Endothelial cell of umbilical vein (primary cell): ENCODE measurements at regions not wholly inside any gene's neighbourhood (a gene's known extent, or its start where the extent isn't known, plus 50 kb on each side); places are given as distances from the start of the nearest gene placed in this dataset.

ENCODE experiments used
- BruUV-seq: library from RNA; stranded (reverse); fragments of 400-500 nt; replicated peaks from 2 replicates; lab custom pipeline; 2021; lab: Mats Ljungman, UMichigan
- CTCF ChIA-PET: fragments of 300-600, 350-600 bp; sonication (Branson Sonifier 250); formaldehyde crosslinking; loops from one replicate; lab custom pipeline; 2021; ENCODE audit warnings: antibody characterized with exemption, inconsistent platforms; lab: Charles Lee
- POLR2A ChIA-PET: fragments of 300-600, 350-600 bp; sonication (Branson Sonifier 250); formaldehyde crosslinking; loops from one replicate; lab custom pipeline; 2021; ENCODE audit warnings: antibody characterized with exemption, inconsistent platforms; lab: Charles Lee
- DNase-seq: peaks from one replicate; pipeline ENCODE4 v3.0.0-alpha.2; 2011; ENCODE audit warnings: low read depth, low spot score
- FAIRE-seq: peaks from 2 replicates; lab custom pipeline; 2011; peaks lifted over from hg19 to GRCh38; lab: Jason Lieb, UNC
- H2AFZ ChIP-seq: 2 replicates; pipeline ENCODE4 v1.6.0; 2012; ENCODE audit warnings: low read depth, low read length, control low read depth, inconsistent platforms
- H3K27ac ChIP-seq: 2 replicates; pipeline ENCODE4 v1.5.1; 2011; ENCODE audit warnings: low read depth, mild to moderate bottlenecking, control low read depth, low read length, moderate library complexity; ENCODE audit not compliant: insufficient read depth
- H3K27me3 ChIP-seq, 2 experiments: 2 replicates each; pipeline versions ENCODE4 v1.6.0 to v1.6.1; 2011; ENCODE audit warnings: low read length in 2 of 2, mixed read lengths in 1 of 2; ENCODE audit not compliant: control insufficient read depth in 2 of 2, insufficient read depth in 2 of 2
- H3K36me3 ChIP-seq, 2 experiments: 2 replicates in 1 of 2; 3 replicates in 1 of 2; pipeline ENCODE4 v1.5.1; 2011; ENCODE audit warnings: low read length in 2 of 2, mild to moderate bottlenecking in 1 of 2, moderate library complexity in 1 of 2; ENCODE audit not compliant: control insufficient read depth in 2 of 2, insufficient read depth in 2 of 2; ENCODE audit errors: extremely low read depth in 1 of 2
- H3K4me1 ChIP-seq: 3 replicates; pipeline ENCODE4 v1.5.1; 2011; ENCODE audit warnings: mild to moderate bottlenecking, low read length; ENCODE audit not compliant: control insufficient read depth, insufficient read depth; ENCODE audit errors: extremely low read depth
- H3K4me2 ChIP-seq: 2 replicates; pipeline ENCODE4 v1.6.1; 2011; ENCODE audit warnings: low read length, control low read depth, mixed read lengths; ENCODE audit not compliant: insufficient read depth
- H3K4me3 ChIP-seq, 3 experiments: fragments of 200-600 bp in 1 of 3; sonication (generic), shearing (Covaris generic) in 1 of 3; replicated peaks in 1 of 3; 2 replicates each; pipeline ENCODE4 v1.5.1; 2011 to 2016; ENCODE audit warnings: control low read depth in 3 of 3, low read length in 3 of 3, mild to moderate bottlenecking in 2 of 3, inconsistent platforms in 1 of 3, low read depth in 1 of 3, moderate library complexity in 1 of 3; ENCODE audit not compliant: insufficient read depth in 1 of 3
- H3K79me2 ChIP-seq: 2 replicates; pipeline ENCODE4 v1.6.0; 2012; ENCODE audit warnings: low read length, inconsistent platforms; ENCODE audit not compliant: control insufficient read depth, insufficient read depth
- H3K9ac ChIP-seq: replicated peaks from 2 replicates; pipeline ENCODE3; 2011; ENCODE audit warnings: low read length, control low read depth; ENCODE audit not compliant: insufficient read depth; ENCODE audit errors: extremely low read depth
- H3K9me1 ChIP-seq: replicated peaks from 3 replicates; pipeline ENCODE4 v1.6.0; 2011; ENCODE audit warnings: mild to moderate bottlenecking, low read length; ENCODE audit not compliant: control insufficient read depth, insufficient read depth; ENCODE audit errors: extremely low read depth
- H3K9me3 ChIP-seq: replicated peaks from 2 replicates; pipeline ENCODE4 v1.5.1; 2012; ENCODE audit warnings: low read length, inconsistent platforms; ENCODE audit not compliant: control insufficient read depth, insufficient read depth
- H4K20me1 ChIP-seq: replicated peaks from 2 replicates; pipeline ENCODE3; 2011; ENCODE audit warnings: mild to moderate bottlenecking, low read length; ENCODE audit not compliant: control insufficient read depth, insufficient read depth; ENCODE audit errors: extremely low read depth
- CTCF ChIP-seq, 2 donors: IDR thresholded peaks; 1 replicate in 1 of 2; 2 replicates in 1 of 2; pipeline ENCODE4 v1.5.1; 2011; ENCODE audit warnings: low read length in 2 of 2, mild to moderate bottlenecking in 2 of 2, moderate library complexity in 2 of 2, control low read depth in 1 of 2, inconsistent platforms in 1 of 2, low read depth in 1 of 2; ENCODE audit not compliant: insufficient read depth in 1 of 2; ENCODE audit errors: extremely low read depth in 1 of 2
- EZH2 ChIP-seq: IDR thresholded peaks from 2 replicates; pipeline ENCODE4 v1.6.1; 2012; ENCODE audit warnings: borderline replicate concordance, low read depth, mild to moderate bottlenecking, moderate library complexity, low read length, inconsistent platforms; ENCODE audit not compliant: severe bottlenecking
- FOS ChIP-seq: IDR thresholded peaks from 2 replicates; pipeline ENCODE4 v1.6.1; 2011; ENCODE audit warnings: mild to moderate bottlenecking, low read length, moderate library complexity, borderline replicate concordance; ENCODE audit not compliant: insufficient read depth
- GATA2 ChIP-seq: IDR thresholded peaks from 2 replicates; pipeline ENCODE4 v1.7.0; 2011; ENCODE audit warnings: low read depth, mild to moderate bottlenecking, moderate library complexity, mixed read lengths, low read length; ENCODE audit not compliant: insufficient read length, insufficient read depth
- JUN ChIP-seq: IDR thresholded peaks from 2 replicates; pipeline ENCODE4 v1.6.1; 2011; ENCODE audit warnings: borderline replicate concordance, low read depth; ENCODE audit not compliant: insufficient read length, insufficient read depth
- MYC ChIP-seq: IDR thresholded peaks from one replicate; pipeline ENCODE4 v1.6.1; 2011; ENCODE audit warnings: mild to moderate bottlenecking, low read depth, low read length
- POLR2A ChIP-seq: IDR thresholded peaks from 2 replicates; pipeline ENCODE4 v1.6.1; 2012; ENCODE audit warnings: low read depth, mild to moderate bottlenecking, control low read depth, low read length
- POLR2AphosphoS5 ChIP-seq: IDR thresholded peaks from 2 replicates; pipeline ENCODE4 v1.6.1; 2012; ENCODE audit warnings: low read depth, mild to moderate bottlenecking, control low read depth, low read length, moderate library complexity; ENCODE audit not compliant: insufficient read depth
- dilution Hi-C: fragments of 300-500 bp; cut with MboI; formaldehyde crosslinking; loops from one replicate; pipeline ENCODE4 v1.15.0; 2019; ENCODE audit warnings: low sequenced_read_pairs; ENCODE audit not compliant: extremely low pct_ligation_motif_present
- intact Hi-C: fragments of 100-400 bp; cut with micrococcal nuclease; formaldehyde crosslinking; loops from one replicate; pipeline ENCODE4 v1.10.0; 2022
- TF ChIP-seq, protein P1 (sequence below): IDR thresholded peaks from 2 replicates; pipeline ENCODE4 v1.6.1; 2011; ENCODE audit not compliant: insufficient read depth, insufficient read length

DNA sequence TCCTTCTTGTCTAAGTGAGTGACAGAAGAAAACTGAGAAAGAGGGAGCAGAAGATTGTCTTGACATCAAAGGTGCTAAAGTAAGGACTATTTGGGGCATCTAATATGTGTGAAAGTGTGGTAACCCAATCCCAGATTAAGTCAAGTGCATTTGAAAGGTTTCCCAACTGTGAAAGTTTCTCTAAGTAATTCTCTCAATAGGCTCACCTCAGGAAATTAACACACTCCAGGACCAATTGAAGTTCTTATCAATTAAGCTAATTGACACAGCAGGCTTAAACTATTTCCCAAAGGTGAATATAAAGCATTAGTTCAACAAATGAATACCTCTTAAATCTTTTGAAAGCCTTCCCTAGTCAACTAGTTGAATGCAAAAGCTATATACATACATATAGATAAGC lies 212.8 kb upstream of the FUT9 start:
- Histone ChIP-seq H3K79me2 (no peaks in the 10 kb centered on the region), H3K4me1 (no peaks in the 10 kb centered on the region), H3K9me1 (no peaks in the 10 kb centered on the region), H3K27ac (no peak overlapping the region), H3K27me3 (no peaks in the 10 kb centered on the region), H4K20me1 (no peaks in the 10 kb centered on the region), H3K36me3 (no peaks in the 10 kb centered on the region), H3K4me2 (no peak overlapping the region), H3K4me3 (no peak overlapping the region), H3K9me3 (no peaks in the 10 kb centered on the region), H3K9ac (no peak overlapping the region), H2AFZ (no peak overlapping the region)
- ChIA-PET CTCF (no interaction called here), POLR2A (no interaction called here)
- TF ChIP-seq CTCF (IDR thresholded peaks at IDR 0.05; ENCODE audit: extremely low read depth in 1 of 2, insufficient read depth in 1 of 2, low read depth in 1 of 2, low read length in 2 of 2) (no peak), POLR2A (no peak), JUN (no peak), EZH2 (no peak), GATA2 (no peak), MYC (no peak), POLR2AphosphoS5 (no peak), FOS (no peak)
- TF ChIP-seq, protein P1, sequence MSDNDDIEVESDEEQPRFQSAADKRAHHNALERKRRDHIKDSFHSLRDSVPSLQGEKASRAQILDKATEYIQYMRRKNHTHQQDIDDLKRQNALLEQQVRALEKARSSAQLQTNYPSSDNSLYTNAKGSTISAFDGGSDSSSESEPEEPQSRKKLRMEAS = no peak
- BruUV-seq = no TSS peak
- intact Hi-C loops = no loop called here
- dilution Hi-C loops = no loop called here
- DNase-seq (no peak), FAIRE-seq (no peak)
